Mammary epithelial cell (primary cell): ENCODE measurements at regions not wholly inside any gene's neighbourhood (a gene's known extent, or its start where the extent isn't known, plus 50 kb on each side); places are given as distances from the start of the nearest gene placed in this dataset.

Experiments
- CTCF ChIP-seq, 2 donors: IDR thresholded peaks in 1 of 2; conservative IDR thresholded peaks in 1 of 2; 2 replicates each; pipeline ENCODE4 v1.5.1; 2011 to 2012; ENCODE audit warnings: inconsistent platforms in 2 of 2, low read length in 2 of 2, mild to moderate bottlenecking in 2 of 2, control low read depth in 1 of 2, low read depth in 1 of 2; ENCODE audit not compliant: insufficient read depth in 1 of 2; ENCODE audit errors: extremely low read depth in 1 of 2
- EZH2 ChIP-seq: IDR thresholded peaks from 2 replicates; pipeline ENCODE4 v1.6.1; 2012; ENCODE audit warnings: low read length, inconsistent platforms, borderline replicate concordance

- TF ChIP-seq EZH2 (no peak), CTCF (conservative IDR thresholded peaks at IDR 0.05 in 1 of 2, IDR thresholded peaks at IDR 0.05 in 1 of 2; ENCODE audit: extremely low read depth in 1 of 2, insufficient read depth in 1 of 2, low read depth in 1 of 2, low read length in 2 of 2) (no peak)
Measured at GRCh38 chr5:29963956-29964355, 1229.5 kb upstream of the CDH6 start.
